Stimulated activated CD4-positive, alpha-beta T cell treated with anti-CD3 and anti-CD28 coated beads, Interleukin-15, amount 100 ng/mL, for 24 hours (primary cell): ENCODE measurements at regions not wholly inside any gene's neighbourhood (a gene's known extent, or its start where the extent isn't known, plus 50 kb on each side); places are given as distances from the start of the nearest gene placed in this dataset.
"Not testable (repeated sequence)": the region's sequence is repeated elsewhere in the genome, so short reads cannot be mapped to it uniquely, and the experiment has no call there.

Experiments
- DNase-seq: peaks from one replicate; pipeline ENCODE4 v3.0.0-alpha.2; 2020

- no peak for DNase-seq
Observed at GRCh38 chr2:150698016-150698661, 210.7 kb upstream of the RND3 start.

- no peak for DNase-seq
Observed at GRCh38 chr2:150697596-150697995, 210.1 kb upstream of the RND3 start.

DNA sequence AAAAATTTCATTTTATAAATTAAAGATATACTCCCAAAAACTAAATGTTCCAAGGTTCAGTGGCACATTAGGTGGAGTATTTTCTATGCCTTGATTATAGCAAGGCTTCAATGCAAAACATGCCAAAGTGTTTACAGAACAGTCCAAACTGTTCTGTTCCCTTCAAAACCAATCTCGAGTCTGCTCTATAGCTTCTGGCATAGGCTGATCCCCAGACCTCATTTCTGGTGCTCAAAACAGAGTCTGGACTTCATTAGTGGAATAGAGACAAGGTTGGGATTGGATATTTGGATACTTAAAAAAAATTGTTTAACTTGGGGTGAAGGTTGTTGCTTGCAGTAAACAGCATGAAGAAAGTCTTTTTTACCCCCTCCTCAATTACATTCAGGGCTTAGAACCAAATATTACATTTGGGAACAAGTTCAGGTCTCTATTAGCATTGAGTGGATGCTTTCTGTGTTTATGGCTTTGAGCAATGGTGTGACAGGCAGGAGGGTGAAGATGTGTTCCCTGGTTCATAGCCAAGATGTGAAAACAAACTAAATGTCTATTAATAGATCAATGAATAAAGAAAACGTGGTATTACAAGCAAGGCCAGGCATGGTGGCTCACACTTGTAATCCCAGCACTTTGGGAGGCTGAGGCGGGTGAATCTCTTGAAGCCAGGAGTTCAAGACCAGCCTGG is 208.1 kb upstream of the RND3 start:
- DNase-seq, result no peak

- no peak for DNase-seq
Observed at GRCh38 chr2:150693556-150693955, 206.1 kb upstream of the RND3 start.

- DNase-seq, result no peak
Observed at GRCh38 chr2:150690870-150691269, 203.4 kb upstream of the RND3 start.

DNA sequence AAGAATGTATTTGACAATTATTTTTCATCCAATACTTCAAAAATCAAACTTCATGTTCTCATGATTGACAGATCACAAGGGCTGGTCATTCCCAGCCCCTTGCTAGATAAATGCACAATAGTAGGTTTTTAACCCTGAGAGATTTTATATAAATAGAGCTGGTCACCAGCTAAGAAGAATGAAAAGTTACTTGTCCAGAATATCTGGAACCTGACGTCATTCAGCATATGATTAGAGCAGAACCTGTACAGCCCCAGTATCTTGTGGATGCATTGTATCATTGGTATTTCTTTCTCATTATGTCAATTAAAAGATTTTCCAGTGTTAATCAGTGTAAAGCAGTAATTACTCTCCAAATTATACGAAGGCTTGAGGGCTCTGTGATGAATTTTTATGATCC is 202.8 kb upstream of the RND3 start:
- DNase-seq, result no peak

GRCh38 chr2:150689590-150689989 is 202.1 kb upstream of the RND3 start:
- no peak for DNase-seq

DNA sequence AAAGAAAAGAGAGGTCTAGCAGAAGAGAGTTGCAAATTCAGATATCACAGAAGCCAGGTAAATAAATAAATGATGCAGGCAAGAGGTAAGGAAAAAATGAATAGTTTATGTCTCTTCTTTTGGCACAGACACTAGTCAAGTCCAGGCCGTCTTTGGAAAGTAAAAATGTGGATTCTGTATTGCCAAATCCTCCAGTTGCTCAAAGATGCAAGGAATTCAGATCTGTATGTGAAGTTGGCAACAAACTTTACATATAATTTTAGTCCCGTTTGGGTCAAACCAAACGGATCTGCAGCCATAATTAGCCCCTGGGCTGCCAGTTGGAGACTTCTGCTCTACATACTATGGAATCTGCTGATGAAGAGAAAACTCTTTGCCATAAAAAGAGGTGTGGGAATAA is 200.5 kb upstream of the RND3 start:
- DNase-seq, result no peak

GRCh38 chr2:150686391-150686790 is 198.9 kb upstream of the RND3 start:
- DNase-seq, result no peak

DNA sequence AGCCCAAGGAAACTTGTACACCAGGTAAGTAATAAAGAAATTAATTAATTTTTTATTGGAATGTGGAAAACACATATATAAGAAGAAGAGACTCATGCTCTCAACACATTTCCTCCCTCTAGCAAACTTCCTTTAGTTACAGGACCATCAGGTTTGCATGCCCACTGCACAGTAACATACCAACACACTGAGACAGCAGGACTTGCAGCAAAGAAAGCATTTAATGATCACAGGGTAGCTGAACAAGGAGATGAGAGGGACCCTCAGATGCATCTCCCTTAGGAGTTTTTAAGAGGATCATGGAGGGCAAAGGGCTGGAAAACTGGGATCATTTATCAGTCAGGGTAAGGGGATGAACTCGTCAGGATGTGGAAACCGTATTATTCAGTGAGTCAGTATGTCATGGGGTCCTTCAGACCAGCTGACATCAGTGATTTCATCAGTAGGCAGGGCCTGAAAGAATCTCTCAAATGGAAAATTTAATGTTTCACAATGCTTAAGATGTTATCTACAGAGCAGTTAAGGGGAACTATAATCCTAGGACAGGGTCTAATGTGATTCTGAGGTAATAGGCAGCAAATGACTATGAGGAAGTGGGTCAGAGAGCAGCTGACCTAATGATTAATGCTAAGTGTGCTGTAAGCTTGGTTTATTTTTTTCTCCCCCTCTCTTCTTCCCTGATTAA is 193.8 kb upstream of the RND3 start:
- no peak for DNase-seq

- DNase-seq, result no peak
Observed at GRCh38 chr2:150679456-150680120, 192.1 kb upstream of the RND3 start.

- no peak for DNase-seq
Observed at GRCh38 chr2:150677551-150677950, 190.1 kb upstream of the RND3 start.

GRCh38 chr2:150676747-150677383 is 189.4 kb upstream of the RND3 start:
- DNase-seq, result no peak

- no peak for DNase-seq
Observed at GRCh38 chr2:150675807-150676206, 188.3 kb upstream of the RND3 start.

GRCh38 chr2:150674283-150674682 is 186.8 kb upstream of the RND3 start:
- no peak for DNase-seq

GRCh38 chr2:150672311-150672710 is 184.8 kb upstream of the RND3 start:
- DNase-seq, result no peak

- DNase-seq, result no peak
Observed at GRCh38 chr2:150669492-150669891, 182.0 kb upstream of the RND3 start.

- not testable (repeated sequence) for DNase-seq
Observed at GRCh38 chr2:150667039-150667438, 179.6 kb upstream of the RND3 start.

- DNase-seq, result no peak
Observed at GRCh38 chr2:150663143-150663542, 175.7 kb upstream of the RND3 start.

- DNase-seq, result no peak
Observed at GRCh38 chr2:150656002-150656401, 168.5 kb upstream of the RND3 start.

GRCh38 chr2:150653351-150653750 is 165.9 kb upstream of the RND3 start:
- no peak for DNase-seq

DNA sequence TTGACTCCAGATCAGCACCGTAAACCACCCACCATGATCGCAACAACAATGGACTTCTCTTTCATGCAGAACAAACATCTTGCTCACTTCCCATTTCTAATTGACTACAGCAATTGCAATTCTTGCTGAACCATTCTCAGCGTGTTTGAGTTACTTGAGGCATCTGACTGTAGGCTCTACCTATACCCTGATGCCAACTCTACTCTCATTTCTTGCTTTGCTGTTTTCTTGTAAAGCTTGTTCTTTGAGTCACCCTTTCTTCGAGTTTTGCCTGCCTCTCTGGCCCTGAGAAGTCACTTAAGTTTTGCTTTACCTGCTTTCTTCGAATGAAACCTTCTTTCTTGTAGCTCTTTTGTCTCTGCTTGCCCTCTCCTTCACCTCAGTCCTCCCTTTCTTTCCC is 160.5 kb upstream of the RND3 start:
- DNase-seq, result no peak

- DNase-seq, result no peak
Observed at GRCh38 chr2:150646746-150647145, 159.3 kb upstream of the RND3 start.
